Muscle of leg (tissue), 3 donors: ENCODE measurements at regions not wholly inside any gene's neighbourhood (a gene's known extent, or its start where the extent isn't known, plus 50 kb on each side); places are given as distances from the start of the nearest gene placed in this dataset.

Experiments used
- DNase-seq: peaks from one replicate; pipeline ENCODE4 v3.0.0; 2013
- H3K27ac ChIP-seq: one replicate; pipeline ENCODE4 v1.5.1; 2013; ENCODE audit warnings: mild to moderate bottlenecking, low read length, control low read depth
- H3K27me3 ChIP-seq: one replicate; pipeline ENCODE4 v1.6.1; 2013; ENCODE audit warnings: low read length; ENCODE audit not compliant: control insufficient read depth, insufficient read depth
- H3K36me3 ChIP-seq: one replicate; pipeline ENCODE4 v1.6.1; 2013; ENCODE audit warnings: low read length; ENCODE audit not compliant: control insufficient read depth, insufficient read depth
- H3K4me1 ChIP-seq: one replicate; pipeline ENCODE4 v1.6.1; 2013; ENCODE audit warnings: low read length; ENCODE audit not compliant: control insufficient read depth, insufficient read depth
- H3K4me3 ChIP-seq: one replicate; pipeline ENCODE4 v1.5.1; 2013; ENCODE audit warnings: low read length, control low read depth
- H3K9me3 ChIP-seq: replicated peaks from 2 replicates; pipeline ENCODE4 v1.6.1; 2013; ENCODE audit warnings: low read depth, low read length; ENCODE audit not compliant: control insufficient read depth
- WGBS: methylation state at CpG from one replicate; pipeline ENCODE4 v1.1.5; 2013; ENCODE audit warnings: missing lambda C conversion rate; ENCODE audit not compliant: insufficient coverage; 5-methylcytosine and 5-hydroxymethylcytosine counted together

DNA sequence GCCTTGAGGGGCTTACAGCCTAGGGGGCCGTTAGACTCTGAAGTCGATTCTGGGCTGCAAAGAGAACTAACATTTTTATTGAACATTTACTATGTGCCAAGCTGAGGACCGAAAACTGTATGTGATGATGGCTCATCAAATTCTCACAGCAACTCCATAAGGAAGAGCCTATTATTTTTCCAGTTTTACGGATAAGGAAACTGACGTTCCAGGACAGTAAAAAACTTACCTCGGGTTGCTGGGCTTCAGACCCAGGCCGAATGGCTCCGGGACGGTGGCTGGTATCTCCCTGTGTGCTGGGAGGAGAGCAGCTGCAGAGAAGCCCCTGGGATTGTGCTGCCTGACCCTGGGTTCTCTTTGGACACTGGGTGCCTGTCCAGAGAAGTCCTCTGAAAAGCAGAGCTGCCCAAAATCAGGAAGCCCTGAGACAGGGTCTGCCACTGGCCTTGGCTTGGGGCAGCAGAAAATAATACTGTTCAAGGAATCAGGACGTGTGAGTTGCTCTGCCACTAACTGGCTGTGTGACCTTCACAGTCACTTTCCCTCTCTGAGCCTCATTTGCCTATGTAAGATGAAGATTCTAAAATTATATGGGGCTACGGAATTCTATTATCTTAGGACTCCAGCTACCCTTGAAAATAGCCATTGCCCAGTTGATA, 116.3 kb upstream of the CPEB4 start:
- no peak for DNase-seq
- 80% methylated on average over 7 of the region's 11 CpGs for WGBS
- H3K9me3 ChIP-seq, result no peaks in the 10 kb centered on the region
- no peaks in the 10 kb centered on the region for H3K36me3 ChIP-seq
- H3K27me3 ChIP-seq, result peaks cover 4% of the 10 kb centered on the region
- H3K27ac ChIP-seq, result no peak overlapping the region
- peaks cover 19% of the 10 kb centered on the region for H3K4me1 ChIP-seq
- no peak overlapping the region for H3K4me3 ChIP-seq

GRCh38 chr5:173772384-173773059, 115.6 kb upstream of the CPEB4 start:
- no peaks in the 10 kb centered on the region for H3K9me3 ChIP-seq
- 59% methylated on average over 6 of the region's 9 CpGs for WGBS
- H3K27me3 ChIP-seq, result peaks cover 4% of the 10 kb centered on the region
- H3K27ac ChIP-seq, result no peak overlapping the region
- no peaks in the 10 kb centered on the region for H3K36me3 ChIP-seq
- DNase-seq, result no peak
- peaks cover 19% of the 10 kb centered on the region for H3K4me1 ChIP-seq
- no peak overlapping the region for H3K4me3 ChIP-seq

DNA sequence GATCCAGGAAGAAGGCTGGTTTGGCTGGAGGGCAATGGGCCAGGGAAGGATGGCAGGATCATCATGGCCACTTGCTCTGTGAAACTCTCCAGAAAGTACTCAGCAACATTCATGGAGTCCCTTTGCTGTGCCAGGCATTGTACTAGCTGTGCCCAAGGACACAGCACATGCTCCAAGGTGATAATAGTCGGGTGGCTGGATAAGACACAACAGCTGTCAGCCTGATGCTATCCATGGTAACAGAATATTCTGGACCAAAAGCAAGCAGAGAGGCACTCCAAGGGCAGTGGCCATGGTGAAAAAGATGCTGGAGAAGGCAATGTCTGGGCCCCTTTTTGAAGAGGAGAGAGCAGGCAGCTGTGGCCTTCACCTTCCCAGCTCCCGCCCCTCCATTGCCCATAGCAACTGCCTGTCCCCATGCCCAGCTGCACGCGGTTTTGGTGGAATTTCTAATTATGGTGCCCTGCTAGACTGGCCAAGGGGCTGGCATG, 113.8 kb upstream of the CPEB4 start:
- H3K27me3 ChIP-seq, result peaks cover 4% of the 10 kb centered on the region
- no peak overlapping the region for H3K27ac ChIP-seq
- H3K4me3 ChIP-seq, result no peak overlapping the region
- DNase-seq, result peak; percentile 25
- H3K36me3 ChIP-seq, result no peaks in the 10 kb centered on the region
- no peaks in the 10 kb centered on the region for H3K9me3 ChIP-seq
- H3K4me1 ChIP-seq, result peaks cover 19% of the 10 kb centered on the region
- 76% methylated on average over 4 of the region's 4 CpGs for WGBS

GRCh38 chr5:173775261-173776197, 112.6 kb upstream of the CPEB4 start:
- 85% methylated on average over 6 of the region's 12 CpGs for WGBS
- Histone ChIP-seq H3K9me3 (no peaks in the 10 kb centered on the region), H3K27ac (no peak overlapping the region), H3K4me3 (no peak overlapping the region), H3K36me3 (no peaks in the 10 kb centered on the region), H3K4me1 (peaks cover 19% of the 10 kb centered on the region), H3K27me3 (peaks cover 4% of the 10 kb centered on the region)
- DNase-seq, result peak; percentile 33

GRCh38 chr5:173777149-173777548, 111.0 kb upstream of the CPEB4 start:
- H3K27ac ChIP-seq, result no peak overlapping the region
- H3K27me3 ChIP-seq, result no peaks in the 10 kb centered on the region
- H3K4me3 ChIP-seq, result no peak overlapping the region
- WGBS, result 60% methylated on average over 3 of the region's 3 CpGs
- H3K4me1 ChIP-seq, result peaks cover 19% of the 10 kb centered on the region
- DNase-seq, result no peak
- no peaks in the 10 kb centered on the region for H3K9me3 ChIP-seq
- H3K36me3 ChIP-seq, result no peaks in the 10 kb centered on the region

DNA sequence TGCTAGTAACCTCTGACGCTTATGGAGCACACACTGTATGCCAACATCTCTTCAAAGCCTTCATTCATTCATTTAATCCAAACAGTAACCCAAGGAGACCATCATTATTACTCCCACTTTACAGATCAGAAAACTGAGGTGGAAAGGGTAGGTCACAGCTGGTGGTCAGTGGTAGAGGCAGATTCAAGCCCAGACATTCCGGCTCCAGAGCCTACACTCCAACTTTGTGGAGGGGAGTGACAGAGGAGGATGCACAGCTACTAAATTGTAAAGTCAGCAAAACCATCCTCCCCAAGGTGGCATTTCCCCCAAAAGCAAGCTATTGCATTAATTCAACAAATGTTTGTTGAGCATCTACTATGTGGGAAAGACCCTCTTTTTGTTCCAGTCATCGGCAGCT, 110.5 kb upstream of the CPEB4 start:
- Histone ChIP-seq H3K27ac (no peak overlapping the region), H3K36me3 (no peaks in the 10 kb centered on the region), H3K9me3 (no peaks in the 10 kb centered on the region), H3K4me3 (no peak overlapping the region), H3K4me1 (peaks cover 21% of the 10 kb centered on the region), H3K27me3 (no peaks in the 10 kb centered on the region)
- WGBS, result no CpG with 5 or more reads among the region's 3 CpGs
- DNase-seq, result no peak

- Histone ChIP-seq H3K36me3 (no peaks in the 10 kb centered on the region), H3K27ac (no peak overlapping the region), H3K9me3 (no peaks in the 10 kb centered on the region), H3K4me3 (no peak overlapping the region), H3K27me3 (no peaks in the 10 kb centered on the region), H3K4me1 (peaks cover 21% of the 10 kb centered on the region)
- 40% methylated on average over 2 of the region's 6 CpGs for WGBS
- peak; percentile 30 for DNase-seq
Observed at GRCh38 chr5:173778152-173778782, 109.9 kb upstream of the CPEB4 start.

DNA sequence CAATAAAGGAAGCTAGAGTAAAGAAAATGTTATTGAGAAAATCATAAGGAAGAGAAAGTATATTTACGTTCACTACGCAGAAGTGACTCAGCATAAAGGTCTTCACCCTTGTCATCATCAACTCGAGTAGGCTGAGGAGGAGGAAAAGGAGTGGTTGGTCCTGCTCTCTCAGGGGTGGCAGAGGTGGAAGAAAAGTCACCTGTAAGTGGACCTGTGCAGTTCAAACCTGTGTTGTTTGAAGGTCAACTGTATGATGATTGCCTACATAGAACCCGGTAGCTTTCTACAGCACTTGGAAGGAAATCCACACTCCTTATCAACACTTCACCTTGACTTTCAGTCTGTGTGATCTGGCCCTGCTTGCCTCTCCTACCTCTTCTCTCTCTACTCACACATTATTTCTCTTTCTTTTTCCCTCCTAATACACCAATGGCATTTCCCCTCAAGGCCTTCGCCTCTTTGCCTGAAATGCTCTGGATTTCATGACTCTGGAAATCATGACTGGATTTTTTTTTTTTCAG, 109.3 kb upstream of the CPEB4 start:
- Histone ChIP-seq H3K36me3 (no peaks in the 10 kb centered on the region), H3K4me3 (no peak overlapping the region), H3K27ac (no peak overlapping the region), H3K9me3 (no peaks in the 10 kb centered on the region), H3K27me3 (no peaks in the 10 kb centered on the region), H3K4me1 (peaks cover 20% of the 10 kb centered on the region)
- DNase-seq, result peak; percentile 14
- WGBS, result 86% methylated on average over 4 of the region's 5 CpGs

DNA sequence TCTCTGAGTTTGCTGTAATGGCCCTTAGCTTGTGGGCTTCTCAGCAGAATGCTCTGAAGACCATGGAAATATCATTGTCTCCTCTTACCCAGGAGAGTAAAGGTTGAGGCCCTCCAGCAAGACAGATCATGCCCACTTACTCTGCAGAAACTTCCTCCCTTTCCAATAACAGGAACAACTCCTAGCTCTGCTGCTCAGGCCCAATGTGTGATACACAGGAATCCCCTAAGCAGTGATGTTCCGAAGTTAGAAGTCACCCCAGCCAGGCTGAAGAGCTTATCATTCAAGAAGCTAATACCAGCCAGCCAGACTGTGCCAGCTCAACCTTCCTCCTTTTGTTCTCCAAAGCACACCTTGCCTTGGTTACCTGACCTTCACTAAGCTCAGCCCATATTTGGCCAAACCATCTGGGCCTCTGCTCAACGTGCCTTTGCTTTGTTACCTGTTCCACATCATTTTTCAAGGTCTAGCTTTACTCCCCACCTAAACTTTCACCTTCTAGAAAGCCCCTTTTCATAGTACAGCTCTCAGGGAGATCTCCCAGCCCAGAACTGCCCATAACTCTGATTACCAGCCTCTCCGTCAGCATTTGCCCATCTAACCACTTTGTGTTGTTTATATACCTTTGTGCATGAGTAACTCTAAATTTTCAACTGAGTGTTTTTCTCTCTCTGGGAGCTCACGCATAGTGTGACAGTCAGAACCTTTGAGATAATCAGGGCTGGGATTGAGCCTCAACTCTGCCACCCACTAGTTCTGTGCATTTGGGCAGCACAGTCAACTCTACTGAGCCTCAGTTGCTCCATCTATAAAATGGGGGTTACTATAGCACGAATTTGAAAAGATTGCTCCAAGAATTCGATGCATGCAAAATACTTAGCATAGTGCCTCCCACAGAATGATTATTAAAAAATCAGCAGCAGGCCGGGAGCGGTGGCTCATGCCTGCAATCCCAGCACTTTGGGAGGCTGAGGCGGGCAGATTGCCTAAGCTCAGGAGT, 107.6 kb upstream of the CPEB4 start:
- no peak overlapping the region for H3K27ac ChIP-seq
- no peaks in the 10 kb centered on the region for H3K36me3 ChIP-seq
- no peaks in the 10 kb centered on the region for H3K9me3 ChIP-seq
- 76% methylated on average over 5 of the region's 9 CpGs for WGBS
- no peak for DNase-seq
- no peak overlapping the region for H3K4me3 ChIP-seq
- no peaks in the 10 kb centered on the region for H3K27me3 ChIP-seq
- peaks cover 6% of the 10 kb centered on the region for H3K4me1 ChIP-seq
